ENCODE measurements at regions not wholly inside any gene's neighbourhood (a gene's known extent, or its start where the extent isn't known, plus 50 kb on each side); places are given as distances from the start of the nearest gene placed in this dataset.

GRCh38 chr6:4640139-4640538 lies 136.1 kb upstream of the CDYL start:
- TF ChIP-seq CTCF (conservative IDR thresholded peaks at IDR 0.05; ENCODE audit: low read depth, low read length) (no peak), EZH2phosphoT487 (IDR thresholded peaks at IDR 0.05; ENCODE audit: borderline replicate concordance, low read length) (no peak), EZH2 (IDR thresholded peaks at IDR 0.05; ENCODE audit: low read length, unreplicated experiment) (no peak)
